OCI-LY1 (cell line): ENCODE measurements at regions not wholly inside any gene's neighbourhood (a gene's known extent, or its start where the extent isn't known, plus 50 kb on each side); places are given as distances from the start of the nearest gene placed in this dataset.
A peak's percentile ranks its signal among the peaks of the same experiment; 100 is the strongest.

Experiments used
- H2AFZ ChIP-seq: fragments of 200-600 bp; sonication (generic), shearing (Covaris generic); 2 replicates; pipeline ENCODE4 v1.6.0; 2014; ENCODE audit warnings: antibody characterized with exemption, mild to moderate bottlenecking, low read length
- H3F3A ChIP-seq: fragments of 200-600 bp; sonication (generic), shearing (Covaris generic); 2 replicates; pipeline ENCODE4 v1.6.0; 2014; ENCODE audit warnings: mild to moderate bottlenecking, antibody characterized with exemption, low read length, moderate library complexity; ENCODE audit not compliant: insufficient read depth
- H3K27ac ChIP-seq: fragments of 200-600 bp; sonication (generic); 2 replicates; pipeline ENCODE4 v1.5.1; 2014; ENCODE audit warnings: low read length, mixed run types, mild to moderate bottlenecking, low read depth; ENCODE audit not compliant: poor library complexity, severe bottlenecking
- H3K27me3 ChIP-seq: fragments of 200-600 bp; sonication (generic); 2 replicates; pipeline ENCODE4 v1.6.0; 2014; ENCODE audit warnings: antibody characterized with exemption, mild to moderate bottlenecking, low read length, moderate library complexity; ENCODE audit not compliant: insufficient read depth
- H3K36me3 ChIP-seq: fragments of 200-600 bp; sonication (generic); 2 replicates; pipeline ENCODE4 v1.6.1; 2014; ENCODE audit warnings: mild to moderate bottlenecking, antibody characterized with exemption, low read length, moderate library complexity, mixed read lengths; ENCODE audit not compliant: insufficient read depth
- H3K4me1 ChIP-seq: fragments of 200-600 bp; sonication (generic); 2 replicates; pipeline ENCODE4 v1.5.1; 2014; ENCODE audit warnings: mild to moderate bottlenecking, low read length, moderate library complexity; ENCODE audit not compliant: insufficient read depth, severe bottlenecking
- H3K4me2 ChIP-seq: fragments of 200-600 bp; sonication (generic), shearing (Covaris generic); 2 replicates; pipeline ENCODE4 v1.6.1; 2014; ENCODE audit warnings: low read length
- H3K4me3 ChIP-seq: fragments of 200-600 bp; sonication (generic); 2 replicates; pipeline ENCODE4 v1.5.1; 2014; ENCODE audit warnings: low read length, low read depth, mild to moderate bottlenecking, mixed read lengths; ENCODE audit not compliant: poor library complexity, severe bottlenecking
- H3K79me2 ChIP-seq: fragments of 200-600 bp; shearing (Covaris generic); 2 replicates; pipeline ENCODE4 v1.6.1; 2016; ENCODE audit warnings: mixed run types, low read length, mixed read lengths; ENCODE audit not compliant: insufficient read depth
- H3K9ac ChIP-seq: fragments of 200-600 bp; sonication (generic), shearing (Covaris generic); 2 replicates; pipeline ENCODE4 v1.6.1; 2014; ENCODE audit warnings: mild to moderate bottlenecking, low read length, mixed read lengths
- H3K9me2 ChIP-seq: fragments of 200-600 bp; sonication (generic), shearing (Covaris generic); 2 replicates; pipeline ENCODE4 v1.6.1; 2014; ENCODE audit warnings: low read depth, mild to moderate bottlenecking, low read length, mixed read lengths
- H3K9me3 ChIP-seq: fragments of 200-600 bp; shearing (Covaris generic); 2 replicates; pipeline ENCODE4 v1.6.1; 2014; ENCODE audit warnings: low read length, mixed read lengths
- H4K20me1 ChIP-seq: fragments of 200-600 bp; sonication (generic), shearing (Covaris generic); 2 replicates; pipeline ENCODE4 v1.6.0; 2016; ENCODE audit warnings: mild to moderate bottlenecking, low read length; ENCODE audit not compliant: insufficient read depth
- EZH2 ChIP-seq: fragments of 200-600 bp; sonication (generic), shearing (Covaris generic); IDR thresholded peaks from 2 replicates; pipeline ENCODE4 v1.8.0; 2017; ENCODE audit warnings: borderline replicate concordance, mixed run types, mild to moderate bottlenecking, antibody characterized with exemption, low read length, moderate library complexity, mixed read lengths
- TF ChIP-seq, protein P1 (sequence below): fragments of 200-600 bp; sonication (generic), shearing (Covaris generic); IDR thresholded peaks from 2 replicates; pipeline ENCODE4 v1.5.1; 2017; ENCODE audit warnings: mild to moderate bottlenecking, antibody characterized with exemption, low read length, moderate library complexity, mixed read lengths

GRCh38 chr7:113410796-113411195 lies 292.4 kb upstream of the SMIM30 start:
- Histone ChIP-seq H3K36me3 (no peaks in the 10 kb centered on the region), H4K20me1 (no peaks in the 10 kb centered on the region), H2AFZ (no peak overlapping the region), H3K27ac (no peak overlapping the region), H3K9me3 (no peaks in the 10 kb centered on the region), H3K79me2 (no peaks in the 10 kb centered on the region), H3K4me2 (no peak overlapping the region), H3K4me3 (no peak overlapping the region), H3K27me3 (no peaks in the 10 kb centered on the region), H3F3A (no peaks in the 10 kb centered on the region), H3K4me1 (no peaks in the 10 kb centered on the region), H3K9me2 (no peaks in the 10 kb centered on the region), H3K9ac (no peak overlapping the region)
- no peak for TF ChIP-seq EZH2
- TF ChIP-seq, protein P1, sequence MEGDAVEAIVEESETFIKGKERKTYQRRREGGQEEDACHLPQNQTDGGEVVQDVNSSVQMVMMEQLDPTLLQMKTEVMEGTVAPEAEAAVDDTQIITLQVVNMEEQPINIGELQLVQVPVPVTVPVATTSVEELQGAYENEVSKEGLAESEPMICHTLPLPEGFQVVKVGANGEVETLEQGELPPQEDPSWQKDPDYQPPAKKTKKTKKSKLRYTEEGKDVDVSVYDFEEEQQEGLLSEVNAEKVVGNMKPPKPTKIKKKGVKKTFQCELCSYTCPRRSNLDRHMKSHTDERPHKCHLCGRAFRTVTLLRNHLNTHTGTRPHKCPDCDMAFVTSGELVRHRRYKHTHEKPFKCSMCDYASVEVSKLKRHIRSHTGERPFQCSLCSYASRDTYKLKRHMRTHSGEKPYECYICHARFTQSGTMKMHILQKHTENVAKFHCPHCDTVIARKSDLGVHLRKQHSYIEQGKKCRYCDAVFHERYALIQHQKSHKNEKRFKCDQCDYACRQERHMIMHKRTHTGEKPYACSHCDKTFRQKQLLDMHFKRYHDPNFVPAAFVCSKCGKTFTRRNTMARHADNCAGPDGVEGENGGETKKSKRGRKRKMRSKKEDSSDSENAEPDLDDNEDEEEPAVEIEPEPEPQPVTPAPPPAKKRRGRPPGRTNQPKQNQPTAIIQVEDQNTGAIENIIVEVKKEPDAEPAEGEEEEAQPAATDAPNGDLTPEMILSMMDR: no peak

- Histone ChIP-seq H2AFZ (no peak overlapping the region), H3K27me3 (no peaks in the 10 kb centered on the region), H3K36me3 (no peaks in the 10 kb centered on the region), H3K4me1 (no peaks in the 10 kb centered on the region), H3K27ac (no peak overlapping the region), H3K4me2 (no peak overlapping the region), H3K79me2 (no peaks in the 10 kb centered on the region), H3K4me3 (no peak overlapping the region), H3F3A (no peaks in the 10 kb centered on the region), H4K20me1 (no peaks in the 10 kb centered on the region), H3K9me3 (no peaks in the 10 kb centered on the region), H3K9ac (no peak overlapping the region), H3K9me2 (no peaks in the 10 kb centered on the region)
- TF ChIP-seq, protein P1: no peak
- TF ChIP-seq EZH2: no peak
Observed at GRCh38 chr7:113408999-113409398, 290.6 kb upstream of the SMIM30 start.

DNA sequence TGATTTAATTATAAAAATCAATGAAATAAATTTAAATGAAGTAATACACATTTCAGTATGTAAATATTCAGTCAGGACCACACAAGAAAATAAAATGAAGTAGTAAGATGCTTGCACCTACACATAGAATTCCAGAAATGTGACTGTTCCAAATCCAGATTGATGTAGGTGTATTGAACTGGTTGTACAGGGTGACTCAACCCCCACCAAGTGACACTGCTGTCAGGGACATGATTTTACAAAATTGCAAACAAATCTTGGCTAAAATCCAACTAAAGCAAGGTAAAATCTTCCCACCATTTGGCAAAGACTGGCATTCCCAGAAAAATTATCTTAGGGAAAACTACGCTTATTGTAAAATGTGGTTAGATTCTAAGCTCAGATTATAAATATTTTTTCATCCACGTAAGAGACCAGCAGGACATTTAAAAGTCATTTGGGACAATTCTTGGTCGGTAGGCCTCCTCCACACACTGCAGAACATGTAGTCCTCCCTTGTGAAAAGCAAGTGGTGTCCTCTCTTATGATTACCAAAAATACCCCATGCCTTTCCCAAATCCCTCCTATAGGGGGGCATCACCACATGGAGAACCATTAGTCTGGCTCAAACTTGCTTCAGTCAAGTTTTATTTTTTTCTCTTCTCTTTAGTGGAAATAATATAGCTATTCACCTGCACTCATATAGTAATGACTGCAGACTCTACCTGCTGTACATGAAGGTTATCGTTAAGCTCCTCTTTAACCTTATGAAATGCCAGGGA lies 287.1 kb upstream of the SMIM30 start:
- H4K20me1 ChIP-seq: no peaks in the 10 kb centered on the region
- no peaks in the 10 kb centered on the region for H3K36me3 ChIP-seq
- no peaks in the 10 kb centered on the region for H3K27me3 ChIP-seq
- no peaks in the 10 kb centered on the region for H3K79me2 ChIP-seq
- no peaks in the 10 kb centered on the region for H3K9me3 ChIP-seq
- no peaks in the 10 kb centered on the region for H3K4me1 ChIP-seq
- H2AFZ ChIP-seq: no peak overlapping the region
- no peak for TF ChIP-seq EZH2
- no peak overlapping the region for H3K4me2 ChIP-seq
- H3F3A ChIP-seq: no peaks in the 10 kb centered on the region
- H3K9me2 ChIP-seq: no peaks in the 10 kb centered on the region
- no peak overlapping the region for H3K9ac ChIP-seq
- H3K4me3 ChIP-seq: no peak overlapping the region
- H3K27ac ChIP-seq: no peak overlapping the region

DNA sequence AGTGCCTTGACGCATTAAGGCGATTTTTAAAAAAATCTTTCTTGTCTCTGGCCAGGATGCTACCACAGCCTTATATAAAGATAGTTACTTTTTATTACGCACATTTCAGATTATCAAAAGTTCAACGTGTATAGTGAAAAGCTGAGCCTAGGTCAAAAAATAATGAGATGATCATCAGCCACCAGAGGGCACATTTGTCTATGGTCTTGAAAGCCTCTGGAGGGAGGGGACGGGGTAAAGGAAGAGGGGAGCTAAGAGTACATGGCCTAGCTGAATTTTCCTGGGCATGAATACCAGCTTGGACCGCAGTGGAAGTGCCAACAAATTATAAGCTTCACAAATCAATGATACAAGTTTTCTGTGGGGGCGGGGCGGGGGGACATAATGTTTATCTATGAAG lies 285.9 kb upstream of the SMIM30 start:
- Histone ChIP-seq H3K9me2 (no peaks in the 10 kb centered on the region), H3K4me3 (no peak overlapping the region), H2AFZ (no peak overlapping the region), H3F3A (no peaks in the 10 kb centered on the region), H3K27me3 (no peaks in the 10 kb centered on the region), H3K9me3 (no peaks in the 10 kb centered on the region), H3K4me1 (no peaks in the 10 kb centered on the region), H3K4me2 (no peak overlapping the region), H4K20me1 (no peaks in the 10 kb centered on the region), H3K9ac (no peak overlapping the region), H3K36me3 (no peaks in the 10 kb centered on the region), H3K27ac (no peak overlapping the region), H3K79me2 (no peaks in the 10 kb centered on the region)
- TF ChIP-seq EZH2: no peak
- TF ChIP-seq, protein P1: peak; percentile 84
